ENCODE measurements at regions not wholly inside any gene's neighbourhood (a gene's known extent, or its start where the extent isn't known, plus 50 kb on each side); places are given as distances from the start of the nearest gene placed in this dataset.
"Not testable (repeated sequence)": the region's sequence is repeated elsewhere in the genome, so short reads cannot be mapped to it uniquely, and the experiment has no call there.

GRCh38 chr9:84054341-84055010 lies 73.9 kb downstream of the RMI1 start:
- no peak for DNase-seq (ENCODE audit: low spot score)

DNA sequence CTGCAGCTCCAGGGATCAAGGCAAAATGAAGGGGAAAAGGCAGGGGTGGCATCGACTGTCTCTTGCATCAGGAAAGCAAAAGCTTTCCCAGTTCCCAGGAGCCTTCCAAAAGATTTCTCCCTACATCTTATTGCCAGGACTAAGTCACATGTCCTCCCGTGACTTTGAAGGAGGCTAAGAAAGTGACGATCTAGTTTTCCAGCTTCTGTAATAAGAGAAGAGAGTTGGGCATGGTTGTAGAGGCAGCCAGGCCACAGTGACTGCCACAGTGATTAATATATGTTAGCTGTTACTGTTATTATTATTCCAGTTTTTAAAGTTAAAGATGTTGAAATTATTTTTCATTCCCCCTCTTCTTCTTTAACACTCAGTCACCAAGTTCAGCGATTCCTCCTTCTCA lies 77.1 kb downstream of the RMI1 start:
- no peak for DNase-seq (ENCODE audit: low spot score)

GRCh38 chr9:84059936-84060335 lies 79.3 kb downstream of the RMI1 start:
- no peak for DNase-seq (ENCODE audit: low spot score)

DNA sequence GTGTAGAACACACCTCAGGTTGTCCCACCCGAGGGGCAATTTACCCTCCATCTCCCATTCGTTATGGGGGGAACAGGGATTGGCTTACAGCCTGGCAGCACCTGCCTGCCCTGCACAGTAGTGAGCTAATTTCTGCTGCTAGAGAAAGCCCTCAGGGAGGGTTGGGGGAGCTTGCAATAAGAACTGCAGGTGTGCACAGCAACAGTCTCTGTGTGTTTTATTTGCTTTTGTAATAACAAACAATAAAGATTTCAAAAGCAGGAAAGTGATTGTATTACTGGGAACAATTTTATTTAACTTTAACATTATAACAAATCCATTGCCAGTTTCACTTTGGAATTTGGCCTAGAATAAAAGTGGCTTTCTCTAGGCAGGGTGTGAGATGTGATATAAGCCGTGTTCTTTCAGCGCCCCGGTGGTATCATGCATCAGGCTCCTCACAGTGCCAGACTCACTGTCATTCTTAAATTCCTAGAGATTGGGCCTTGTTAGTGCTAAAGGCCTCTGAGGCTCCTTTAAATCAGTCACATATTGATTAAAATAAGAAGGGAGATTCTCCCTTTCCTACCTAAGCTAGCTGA lies 81.1 kb downstream of the RMI1 start:
- no peak for DNase-seq (ENCODE audit: low spot score)

- no peak for DNase-seq (ENCODE audit: low spot score)
Observed at GRCh38 chr9:84062538-84062937, 81.9 kb downstream of the RMI1 start.

- no peak for DNase-seq (ENCODE audit: low spot score)
Observed at GRCh38 chr9:84067821-84068220, 87.2 kb downstream of the RMI1 start.

GRCh38 chr9:84068872-84069271 lies 88.3 kb downstream of the RMI1 start:
- DNase-seq (ENCODE audit: low spot score): no peak

GRCh38 chr9:84070590-84070989 lies 90.0 kb downstream of the RMI1 start:
- DNase-seq (ENCODE audit: low spot score): no peak

- DNase-seq (ENCODE audit: low spot score): no peak
Observed at GRCh38 chr9:84072621-84073180, 92.1 kb downstream of the RMI1 start.

GRCh38 chr9:84075004-84075403 lies 94.4 kb downstream of the RMI1 start:
- DNase-seq (ENCODE audit: low spot score): no peak

DNA sequence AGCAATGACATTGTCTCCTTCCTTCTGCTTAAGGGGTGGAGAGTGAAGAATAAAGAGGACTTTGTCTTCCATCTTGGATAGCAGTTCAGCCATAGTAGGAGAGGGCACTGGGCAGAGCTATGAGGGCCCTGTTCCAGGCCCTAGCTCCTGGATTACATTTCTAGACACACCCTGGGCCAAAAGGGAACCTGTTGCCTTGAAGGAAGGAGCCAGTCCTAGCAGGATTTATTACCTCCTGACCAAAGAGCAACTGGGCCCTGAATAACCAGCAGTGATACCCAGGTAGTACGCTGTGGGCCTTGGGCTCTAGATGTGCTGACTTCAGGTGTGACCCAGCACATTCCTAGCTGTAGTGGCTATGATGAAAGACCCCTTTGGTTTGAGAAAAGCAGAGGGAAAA lies 95.8 kb downstream of the RMI1 start:
- no peak for DNase-seq (ENCODE audit: low spot score)

DNA sequence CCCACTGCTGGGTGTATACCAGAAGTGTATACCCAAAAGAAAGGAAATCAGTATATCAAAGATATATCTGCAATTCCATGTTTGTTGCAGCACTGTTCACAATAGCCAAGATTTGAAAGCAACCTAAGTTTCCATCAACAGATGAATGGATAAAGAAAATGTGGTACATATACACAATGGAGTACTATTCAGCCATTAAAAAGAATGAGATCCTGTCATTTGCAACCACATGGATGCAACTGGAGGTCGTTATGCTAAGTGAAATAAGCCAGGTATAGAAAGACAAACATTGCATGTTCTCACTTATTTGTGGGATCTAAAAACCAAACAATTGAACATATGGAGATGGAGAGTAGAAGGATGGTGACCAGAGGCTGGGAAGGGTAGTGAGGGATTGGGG lies 97.2 kb downstream of the RMI1 start:
- DNase-seq (ENCODE audit: low spot score): not testable (repeated sequence)

DNA sequence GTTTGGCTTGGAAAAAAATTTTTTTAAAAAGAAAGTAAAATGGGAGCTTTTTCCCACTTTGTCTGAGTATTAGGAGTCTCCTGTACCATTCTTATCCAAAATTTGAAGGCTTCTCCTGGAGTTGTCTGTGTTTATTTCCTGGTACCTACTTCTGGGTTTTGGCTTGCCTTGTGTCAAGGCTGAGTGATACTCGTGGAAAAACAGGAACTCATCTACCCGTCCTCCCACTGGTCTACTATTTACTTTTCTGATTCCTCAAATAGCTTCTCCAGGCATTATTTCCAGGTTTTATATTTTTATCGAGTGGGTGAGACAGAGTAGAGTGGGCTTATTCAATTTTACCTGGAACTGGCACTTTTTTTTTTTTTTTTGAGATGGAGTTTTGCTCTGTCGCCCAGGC lies 99.4 kb downstream of the RMI1 start:
- no peak for DNase-seq (ENCODE audit: low spot score)

DNA sequence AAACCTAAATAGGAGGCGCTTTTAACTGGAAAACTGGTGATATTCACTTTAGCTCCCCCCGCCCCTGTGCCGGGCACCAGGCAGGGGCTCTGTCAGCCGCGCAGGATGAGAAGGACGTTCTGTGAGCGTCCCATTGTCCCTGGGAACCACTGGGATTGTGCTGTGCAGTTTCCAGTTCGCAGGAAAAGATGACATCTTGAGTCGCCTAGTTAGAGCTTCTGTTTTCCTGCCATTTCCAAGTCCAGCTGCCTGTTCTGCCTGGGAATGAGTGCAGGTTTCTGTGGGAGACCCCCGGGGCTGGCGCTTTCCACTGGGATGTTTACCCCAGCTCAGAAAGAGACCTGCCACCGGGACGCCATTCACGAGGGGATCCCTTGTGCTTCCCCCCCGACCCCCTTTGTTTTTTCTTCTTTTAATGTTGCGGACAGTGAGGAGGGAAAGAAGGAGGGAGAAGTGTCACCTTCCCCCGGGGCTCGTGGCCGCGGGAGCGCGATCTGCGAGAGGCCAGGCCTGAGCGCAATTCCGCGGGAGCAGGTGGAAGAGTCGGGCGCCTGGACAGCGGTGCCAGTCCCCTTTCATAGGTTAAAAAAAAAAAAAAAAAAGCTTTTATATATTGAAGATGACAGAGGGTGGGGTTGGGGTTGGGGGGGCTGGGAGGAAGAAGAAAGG lies 121.5 kb downstream of the RMI1 start:
- no peak for DNase-seq (ENCODE audit: low spot score)

- no peak for DNase-seq (ENCODE audit: low spot score)
Observed at GRCh38 chr9:84103651-84104377, 123.2 kb downstream of the RMI1 start.

DNA sequence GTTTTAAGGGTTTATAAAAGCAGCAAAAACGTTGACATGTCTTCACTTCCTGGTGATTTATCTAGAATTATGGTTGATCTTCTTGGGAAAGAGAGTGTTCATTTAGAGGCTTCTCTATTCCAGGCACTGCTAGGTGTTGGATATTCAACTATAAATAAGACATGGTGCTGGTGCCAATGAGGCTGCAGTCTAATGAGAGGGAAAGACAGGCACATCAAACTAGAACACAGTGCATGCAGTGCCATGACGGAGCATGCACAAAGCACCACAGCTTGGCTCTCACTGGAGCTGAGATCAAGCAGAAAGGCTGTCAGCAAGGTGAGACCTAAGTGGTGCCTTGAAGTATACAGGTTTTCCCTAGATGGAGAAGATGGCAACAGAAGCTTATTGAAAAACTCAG lies 126.5 kb downstream of the RMI1 start:
- DNase-seq (ENCODE audit: low spot score): no peak

GRCh38 chr9:84107995-84108394 lies 127.4 kb downstream of the RMI1 start:
- no peak for DNase-seq (ENCODE audit: low spot score)

DNA sequence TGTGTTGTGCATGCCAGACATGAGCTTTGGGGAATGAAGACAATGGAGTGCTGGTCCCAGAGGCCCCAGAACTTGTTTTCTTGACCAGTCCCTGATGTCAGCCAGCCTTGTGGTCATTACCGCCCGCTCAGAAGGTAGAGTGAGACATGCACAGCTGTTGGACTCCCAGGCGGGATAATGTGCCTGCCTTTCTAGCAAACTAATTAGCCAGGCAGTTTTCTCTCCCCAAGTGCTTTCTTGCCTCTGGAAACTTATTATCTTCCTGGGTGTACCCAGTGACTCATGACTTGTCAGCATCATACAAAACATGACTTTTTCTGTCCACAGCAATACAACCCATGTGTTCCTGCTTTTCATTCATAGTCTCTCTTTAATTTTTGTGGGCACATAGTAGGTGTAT lies 131.1 kb downstream of the RMI1 start:
- no peak for DNase-seq (ENCODE audit: low spot score)

DNA sequence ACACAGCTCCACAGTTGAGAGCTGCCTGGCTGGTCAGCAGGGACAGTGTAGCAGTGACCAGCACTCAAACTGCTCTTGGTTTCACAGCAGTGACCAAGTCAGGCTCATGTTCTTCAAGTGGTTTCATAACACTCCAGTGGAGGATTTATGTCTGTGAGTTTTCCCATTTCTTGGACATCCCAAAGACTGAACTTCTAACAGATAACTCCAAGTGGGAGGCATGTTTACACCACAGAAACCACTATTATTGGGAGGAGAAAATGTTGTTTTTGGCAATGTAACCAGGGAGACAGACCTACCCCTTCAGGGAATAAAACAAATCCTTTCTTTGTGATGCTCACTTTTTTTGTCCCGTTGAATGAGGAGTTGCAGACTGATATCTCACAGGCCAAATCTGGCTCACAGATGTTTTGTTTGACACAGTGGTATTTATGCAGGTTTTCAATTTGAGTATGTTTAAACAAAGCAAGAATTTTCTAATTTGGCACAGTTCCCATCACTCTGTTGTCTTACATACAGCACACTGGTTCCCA lies 141.5 kb downstream of the RMI1 start:
- DNase-seq (ENCODE audit: low spot score): no peak

DNA sequence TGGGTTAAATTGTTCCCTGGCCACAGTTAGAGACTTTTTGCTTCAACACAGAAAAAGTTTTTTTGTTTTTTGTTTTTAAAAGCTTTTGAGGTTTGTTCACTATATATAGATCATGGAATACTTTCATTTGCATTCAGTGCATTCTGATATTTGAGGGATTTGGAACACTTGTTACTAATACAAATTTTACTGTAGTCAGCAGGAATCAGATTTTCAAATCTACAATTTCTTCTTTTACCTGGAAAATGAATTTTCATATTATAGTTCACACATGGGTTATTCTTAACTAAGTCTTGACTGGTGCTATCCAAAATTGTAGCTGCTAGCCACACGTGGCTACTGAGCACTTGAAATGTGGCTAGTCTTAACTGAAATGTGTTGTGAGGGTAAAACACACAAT lies 142.0 kb downstream of the RMI1 start:
- no peak for DNase-seq (ENCODE audit: low spot score)

DNA sequence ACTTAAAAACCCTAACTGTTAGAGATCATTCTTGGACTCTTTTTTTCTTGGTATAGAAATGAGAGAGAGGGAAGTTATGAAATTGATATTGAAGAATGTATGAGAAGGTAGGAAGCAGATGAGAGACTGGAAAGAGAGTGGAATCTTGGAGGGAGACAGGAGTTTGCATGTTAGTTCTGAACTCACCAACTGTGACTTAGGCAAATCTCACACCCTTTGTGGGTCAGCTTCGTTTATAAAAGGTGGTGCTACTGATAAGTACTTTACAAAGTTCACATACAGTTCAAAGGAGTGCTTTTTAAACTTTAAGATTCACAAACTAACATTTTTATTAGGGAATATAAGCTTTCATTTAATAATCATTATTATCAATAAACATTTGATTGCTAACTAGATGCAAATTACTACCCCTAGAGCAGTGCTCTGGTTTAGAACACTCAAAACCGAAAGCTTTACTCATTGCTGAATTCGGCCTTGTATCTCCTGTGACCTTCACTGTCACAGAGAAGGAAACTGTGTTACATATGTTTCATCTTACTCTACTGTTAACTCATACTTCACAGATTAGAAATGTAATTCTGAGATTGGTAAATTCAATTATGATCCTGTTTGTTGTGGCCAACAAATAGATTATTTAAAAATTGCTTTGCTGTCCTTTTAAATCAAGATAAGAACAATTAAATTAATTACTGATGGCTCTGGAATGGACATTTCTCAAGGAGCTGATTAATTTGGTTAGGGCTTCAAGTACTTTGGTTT lies 143.2 kb downstream of the RMI1 start:
- DNase-seq (ENCODE audit: low spot score): no peak

DNA sequence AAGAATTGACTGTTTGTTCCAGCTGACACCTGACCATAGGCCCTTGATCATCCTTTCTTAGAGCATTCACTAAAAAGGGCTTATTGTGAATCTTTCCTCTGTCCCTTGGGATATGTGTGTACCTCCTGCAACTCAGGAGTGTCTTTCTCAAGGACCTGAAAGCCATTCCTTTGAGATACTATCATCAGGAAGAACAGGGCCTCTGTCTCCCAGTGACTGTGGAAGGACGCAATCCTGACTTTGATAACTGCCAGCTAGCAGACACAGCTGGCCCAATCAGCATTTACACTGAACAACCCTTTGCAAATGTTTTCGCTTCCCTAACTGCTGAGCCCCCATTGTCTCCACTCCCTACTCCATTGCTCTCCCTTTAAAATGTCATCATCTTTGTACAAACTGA lies 144.4 kb downstream of the RMI1 start:
- DNase-seq (ENCODE audit: low spot score): no peak

Measured in CD4-positive, alpha-beta T cell treated with Interleukin-2 at 100 ng/mL for 4 hours (primary cell).